Panc1 (cell line): ENCODE measurements at regions not wholly inside any gene's neighbourhood (a gene's known extent, or its start where the extent isn't known, plus 50 kb on each side); places are given as distances from the start of the nearest gene placed in this dataset.

Source experiments
- POLR2AphosphoS5 ChIP-seq: IDR thresholded peaks from 2 replicates; pipeline ENCODE4 v1.6.1; 2012; ENCODE audit warnings: mild to moderate bottlenecking, low read depth, low read length, moderate library complexity
- TCF7L2 ChIP-seq: IDR thresholded peaks from 2 replicates; pipeline ENCODE4 v1.6.1; 2011; ENCODE audit warnings: mild to moderate bottlenecking, low read depth, low read length, inconsistent platforms
- TF ChIP-seq, protein P1 (sequence below): fragments of 450-650 bp; IDR thresholded peaks from 2 replicates; pipeline ENCODE4 v1.5.1; 2017; ENCODE audit warnings: mild to moderate bottlenecking
- TF ChIP-seq, protein P2 (sequence below), 2 experiments: IDR thresholded peaks; 2 replicates each; pipeline ENCODE4 v1.6.1; 2011 to 2012; ENCODE audit warnings: low read depth in 2 of 2, control low read depth in 1 of 2, low read length in 1 of 2, mild to moderate bottlenecking in 1 of 2, moderate library complexity in 1 of 2; ENCODE audit not compliant: insufficient read depth in 1 of 2

DNA sequence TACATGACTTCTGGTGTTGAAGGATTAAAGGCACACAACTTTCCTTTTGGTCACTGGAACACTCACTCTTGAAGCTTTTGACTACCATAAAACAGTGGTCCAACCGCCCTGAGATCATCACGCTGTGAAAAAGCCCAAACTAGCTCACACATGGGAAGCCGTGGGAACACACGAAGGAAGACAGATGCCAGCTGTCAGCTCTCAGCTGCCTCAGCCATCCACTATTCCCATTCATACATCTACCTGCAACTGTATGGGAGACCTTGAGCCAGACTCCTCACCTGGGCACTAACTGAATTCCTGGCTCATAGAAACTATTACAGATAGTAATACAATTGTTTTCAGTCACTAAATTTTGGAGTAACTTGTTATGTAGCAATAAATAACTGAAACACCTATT, 246.1 kb downstream of the MSX2 start:
- TF ChIP-seq, protein P1, sequence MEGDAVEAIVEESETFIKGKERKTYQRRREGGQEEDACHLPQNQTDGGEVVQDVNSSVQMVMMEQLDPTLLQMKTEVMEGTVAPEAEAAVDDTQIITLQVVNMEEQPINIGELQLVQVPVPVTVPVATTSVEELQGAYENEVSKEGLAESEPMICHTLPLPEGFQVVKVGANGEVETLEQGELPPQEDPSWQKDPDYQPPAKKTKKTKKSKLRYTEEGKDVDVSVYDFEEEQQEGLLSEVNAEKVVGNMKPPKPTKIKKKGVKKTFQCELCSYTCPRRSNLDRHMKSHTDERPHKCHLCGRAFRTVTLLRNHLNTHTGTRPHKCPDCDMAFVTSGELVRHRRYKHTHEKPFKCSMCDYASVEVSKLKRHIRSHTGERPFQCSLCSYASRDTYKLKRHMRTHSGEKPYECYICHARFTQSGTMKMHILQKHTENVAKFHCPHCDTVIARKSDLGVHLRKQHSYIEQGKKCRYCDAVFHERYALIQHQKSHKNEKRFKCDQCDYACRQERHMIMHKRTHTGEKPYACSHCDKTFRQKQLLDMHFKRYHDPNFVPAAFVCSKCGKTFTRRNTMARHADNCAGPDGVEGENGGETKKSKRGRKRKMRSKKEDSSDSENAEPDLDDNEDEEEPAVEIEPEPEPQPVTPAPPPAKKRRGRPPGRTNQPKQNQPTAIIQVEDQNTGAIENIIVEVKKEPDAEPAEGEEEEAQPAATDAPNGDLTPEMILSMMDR, result no peak
- TF ChIP-seq POLR2AphosphoS5, result no peak
- TF ChIP-seq, protein P2, sequence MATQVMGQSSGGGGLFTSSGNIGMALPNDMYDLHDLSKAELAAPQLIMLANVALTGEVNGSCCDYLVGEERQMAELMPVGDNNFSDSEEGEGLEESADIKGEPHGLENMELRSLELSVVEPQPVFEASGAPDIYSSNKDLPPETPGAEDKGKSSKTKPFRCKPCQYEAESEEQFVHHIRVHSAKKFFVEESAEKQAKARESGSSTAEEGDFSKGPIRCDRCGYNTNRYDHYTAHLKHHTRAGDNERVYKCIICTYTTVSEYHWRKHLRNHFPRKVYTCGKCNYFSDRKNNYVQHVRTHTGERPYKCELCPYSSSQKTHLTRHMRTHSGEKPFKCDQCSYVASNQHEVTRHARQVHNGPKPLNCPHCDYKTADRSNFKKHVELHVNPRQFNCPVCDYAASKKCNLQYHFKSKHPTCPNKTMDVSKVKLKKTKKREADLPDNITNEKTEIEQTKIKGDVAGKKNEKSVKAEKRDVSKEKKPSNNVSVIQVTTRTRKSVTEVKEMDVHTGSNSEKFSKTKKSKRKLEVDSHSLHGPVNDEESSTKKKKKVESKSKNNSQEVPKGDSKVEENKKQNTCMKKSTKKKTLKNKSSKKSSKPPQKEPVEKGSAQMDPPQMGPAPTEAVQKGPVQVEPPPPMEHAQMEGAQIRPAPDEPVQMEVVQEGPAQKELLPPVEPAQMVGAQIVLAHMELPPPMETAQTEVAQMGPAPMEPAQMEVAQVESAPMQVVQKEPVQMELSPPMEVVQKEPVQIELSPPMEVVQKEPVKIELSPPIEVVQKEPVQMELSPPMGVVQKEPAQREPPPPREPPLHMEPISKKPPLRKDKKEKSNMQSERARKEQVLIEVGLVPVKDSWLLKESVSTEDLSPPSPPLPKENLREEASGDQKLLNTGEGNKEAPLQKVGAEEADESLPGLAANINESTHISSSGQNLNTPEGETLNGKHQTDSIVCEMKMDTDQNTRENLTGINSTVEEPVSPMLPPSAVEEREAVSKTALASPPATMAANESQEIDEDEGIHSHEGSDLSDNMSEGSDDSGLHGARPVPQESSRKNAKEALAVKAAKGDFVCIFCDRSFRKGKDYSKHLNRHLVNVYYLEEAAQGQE (IDR thresholded peaks at IDR 0.05; ENCODE audit: insufficient read depth in 1 of 2, low read depth in 2 of 2, low read length in 1 of 2), result no peak
- no peak for TF ChIP-seq TCF7L2
